RWPE2 (cell line): ENCODE measurements at regions not wholly inside any gene's neighbourhood (a gene's known extent, or its start where the extent isn't known, plus 50 kb on each side); places are given as distances from the start of the nearest gene placed in this dataset.

Experiments
- ATAC-seq: fragments of 200-7000 bp; cut with Tn5 transposase; 3 replicates; pipeline ENCODE4 v1.9.1; 2021; ENCODE audit warnings: low read depth
- DNase-seq: peaks from one replicate; pipeline ENCODE4 v3.0.0-alpha.2; 2020; ENCODE audit warnings: low spot score
- H3K27ac ChIP-seq: fragments of 450-650 bp; 2 replicates; pipeline ENCODE4 v1.5.1; 2017; ENCODE audit warnings: mild to moderate bottlenecking; ENCODE audit not compliant: poor library complexity, severe bottlenecking
- H3K27me3 ChIP-seq: fragments of 250-450 bp; sonication (Bioruptor Pico); 2 replicates; pipeline ENCODE4 v1.5.1; 2021; ENCODE audit warnings: mild to moderate bottlenecking, moderate library complexity; ENCODE audit not compliant: insufficient read depth, poor library complexity, severe bottlenecking
- H3K36me3 ChIP-seq: fragments of 250-450 bp; sonication (Bioruptor Pico); 2 replicates; pipeline ENCODE4 v1.5.1; 2020; ENCODE audit warnings: low read depth, mild to moderate bottlenecking, moderate library complexity
- H3K4me1 ChIP-seq: fragments of 250-450 bp; sonication (Bioruptor Pico); 2 replicates; pipeline ENCODE4 v1.5.1; 2021; ENCODE audit warnings: mild to moderate bottlenecking, moderate library complexity; ENCODE audit not compliant: insufficient read depth, poor library complexity, severe bottlenecking
- H3K4me3 ChIP-seq: fragments of 250-450 bp; sonication (Bioruptor Pico); 2 replicates; pipeline ENCODE4 v1.5.1; 2021; ENCODE audit warnings: mild to moderate bottlenecking, moderate library complexity; ENCODE audit not compliant: severe bottlenecking
- H3K9me3 ChIP-seq: fragments of 250-450 bp; sonication (Bioruptor Pico); 2 replicates; pipeline ENCODE4 v1.5.1; 2021; ENCODE audit warnings: mild to moderate bottlenecking, moderate library complexity; ENCODE audit not compliant: severe bottlenecking
- TF ChIP-seq, protein P1 (sequence below): fragments of 450-650 bp; IDR thresholded peaks from one replicate; pipeline ENCODE4 v1.5.1; 2017; ENCODE audit warnings: mild to moderate bottlenecking, moderate library complexity; ENCODE audit not compliant: poor library complexity, severe bottlenecking

DNA sequence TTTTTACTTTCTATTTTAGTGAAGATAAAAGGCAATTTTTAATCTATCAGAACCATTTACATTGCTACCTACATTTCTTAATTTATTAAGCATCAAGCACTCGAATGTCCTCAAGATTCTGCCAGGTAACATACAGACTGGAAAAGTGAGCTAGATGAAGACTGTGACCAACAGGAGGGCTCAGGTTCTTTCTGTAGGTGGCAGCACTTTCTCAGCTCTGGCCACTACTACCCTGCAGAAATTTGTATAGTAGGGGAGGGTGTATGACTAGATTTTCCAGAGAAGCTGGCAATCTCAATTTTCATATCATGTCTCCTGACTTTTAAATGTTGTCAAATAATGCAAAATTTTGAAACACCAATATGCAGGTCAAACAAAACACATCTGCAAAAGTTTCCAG is 165.0 kb upstream of the SUCLG2 start:
- no peak for ATAC-seq
- Histone ChIP-seq H3K4me1 (no peaks in the 10 kb centered on the region), H3K36me3 (no peaks in the 10 kb centered on the region), H3K27ac (no peak overlapping the region), H3K4me3 (no peak overlapping the region), H3K27me3 (no peaks in the 10 kb centered on the region), H3K9me3 (no peaks in the 10 kb centered on the region)
- no peak for DNase-seq
- TF ChIP-seq, protein P1, sequence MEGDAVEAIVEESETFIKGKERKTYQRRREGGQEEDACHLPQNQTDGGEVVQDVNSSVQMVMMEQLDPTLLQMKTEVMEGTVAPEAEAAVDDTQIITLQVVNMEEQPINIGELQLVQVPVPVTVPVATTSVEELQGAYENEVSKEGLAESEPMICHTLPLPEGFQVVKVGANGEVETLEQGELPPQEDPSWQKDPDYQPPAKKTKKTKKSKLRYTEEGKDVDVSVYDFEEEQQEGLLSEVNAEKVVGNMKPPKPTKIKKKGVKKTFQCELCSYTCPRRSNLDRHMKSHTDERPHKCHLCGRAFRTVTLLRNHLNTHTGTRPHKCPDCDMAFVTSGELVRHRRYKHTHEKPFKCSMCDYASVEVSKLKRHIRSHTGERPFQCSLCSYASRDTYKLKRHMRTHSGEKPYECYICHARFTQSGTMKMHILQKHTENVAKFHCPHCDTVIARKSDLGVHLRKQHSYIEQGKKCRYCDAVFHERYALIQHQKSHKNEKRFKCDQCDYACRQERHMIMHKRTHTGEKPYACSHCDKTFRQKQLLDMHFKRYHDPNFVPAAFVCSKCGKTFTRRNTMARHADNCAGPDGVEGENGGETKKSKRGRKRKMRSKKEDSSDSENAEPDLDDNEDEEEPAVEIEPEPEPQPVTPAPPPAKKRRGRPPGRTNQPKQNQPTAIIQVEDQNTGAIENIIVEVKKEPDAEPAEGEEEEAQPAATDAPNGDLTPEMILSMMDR, result peak; percentile 14

DNA sequence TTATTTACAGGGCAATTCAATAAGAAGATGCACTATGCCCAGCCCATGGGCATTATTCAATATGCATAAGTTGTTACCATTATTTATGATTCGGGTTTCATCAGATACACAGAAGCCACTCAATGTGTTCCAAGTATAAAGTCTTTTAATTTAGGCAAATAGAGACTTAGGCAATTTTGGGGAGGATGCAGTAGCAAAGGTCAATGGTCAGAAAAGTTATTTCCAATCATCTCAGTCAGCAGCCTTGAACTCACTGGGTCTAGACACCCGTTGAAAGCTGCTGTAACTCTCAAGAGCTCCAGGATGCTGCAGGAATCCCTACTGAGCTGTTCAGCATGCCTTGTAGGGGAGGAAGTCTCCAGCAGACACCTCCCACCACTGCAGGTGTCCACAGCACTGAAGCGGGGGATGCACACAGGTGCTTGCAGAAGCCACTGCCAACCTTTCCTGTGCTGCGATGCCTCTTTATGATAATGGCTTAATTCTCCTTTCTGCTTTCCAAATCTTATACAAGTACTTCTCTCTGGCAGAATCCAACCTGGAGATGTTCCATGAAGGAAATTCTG is 155.0 kb upstream of the SUCLG2 start:
- Histone ChIP-seq H3K27ac (no peak overlapping the region), H3K27me3 (peaks cover 6% of the 10 kb centered on the region), H3K4me3 (no peak overlapping the region), H3K4me1 (no peaks in the 10 kb centered on the region), H3K9me3 (no peaks in the 10 kb centered on the region), H3K36me3 (no peaks in the 10 kb centered on the region)
- DNase-seq (no peak), ATAC-seq (no peak)
- TF ChIP-seq, protein P1, result no peak

DNA sequence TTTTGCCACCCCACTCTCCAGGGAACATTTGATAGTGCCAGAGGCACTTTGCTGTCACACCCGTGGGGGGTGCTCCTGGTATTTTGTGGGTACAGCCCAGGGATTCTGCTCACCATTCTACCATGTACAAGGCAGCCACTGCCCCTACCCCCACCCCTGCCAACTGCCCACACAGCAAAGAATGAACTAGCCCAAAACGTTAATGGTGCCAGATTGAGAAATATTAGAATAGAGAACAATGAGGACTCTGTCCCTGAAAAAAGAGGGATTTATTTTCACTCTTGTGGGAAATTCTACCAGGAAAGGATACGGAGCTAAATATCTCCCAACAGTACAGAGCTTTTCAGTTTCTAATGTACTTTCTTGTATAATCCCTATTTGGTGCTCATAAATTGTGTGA is 154.5 kb upstream of the SUCLG2 start:
- H3K4me3 ChIP-seq, result no peak overlapping the region
- no peaks in the 10 kb centered on the region for H3K4me1 ChIP-seq
- DNase-seq, result no peak

DNA sequence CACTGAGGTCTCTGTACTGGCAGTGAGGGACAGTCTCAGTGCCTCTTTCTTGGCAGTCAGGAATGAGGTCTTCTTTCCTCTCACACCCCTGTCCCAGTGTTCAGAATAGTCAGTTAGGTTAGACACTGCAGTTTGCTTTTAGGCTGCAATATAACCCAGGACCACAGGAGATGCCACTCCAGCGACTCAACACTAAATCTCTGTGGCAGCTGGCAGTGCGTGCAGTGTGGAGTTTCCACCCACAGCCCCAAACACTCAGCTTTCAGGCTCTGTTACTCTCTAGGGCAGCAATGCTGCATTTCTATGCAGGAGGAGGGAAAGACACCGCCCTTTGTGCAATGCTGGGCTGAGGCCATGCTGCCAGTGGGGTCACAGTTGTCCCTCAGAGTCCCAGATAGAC is 150.2 kb upstream of the SUCLG2 start:
- Histone ChIP-seq H3K27ac (no peak overlapping the region), H3K4me1 (no peaks in the 10 kb centered on the region), H3K36me3 (no peaks in the 10 kb centered on the region), H3K27me3 (peaks cover 6% of the 10 kb centered on the region), H3K9me3 (no peaks in the 10 kb centered on the region), H3K4me3 (no peak overlapping the region)
- DNase-seq (no peak), ATAC-seq (no peak)
- TF ChIP-seq, protein P1, result no peak

More for the DNA sequence above, 154.5 kb upstream of the SUCLG2 start:
- Histone ChIP-seq H3K27ac (no peak overlapping the region), H3K36me3 (no peaks in the 10 kb centered on the region), H3K9me3 (no peaks in the 10 kb centered on the region), H3K27me3 (peaks cover 6% of the 10 kb centered on the region)
- TF ChIP-seq, protein P1, result no peak
- ATAC-seq, result no peak

DNA sequence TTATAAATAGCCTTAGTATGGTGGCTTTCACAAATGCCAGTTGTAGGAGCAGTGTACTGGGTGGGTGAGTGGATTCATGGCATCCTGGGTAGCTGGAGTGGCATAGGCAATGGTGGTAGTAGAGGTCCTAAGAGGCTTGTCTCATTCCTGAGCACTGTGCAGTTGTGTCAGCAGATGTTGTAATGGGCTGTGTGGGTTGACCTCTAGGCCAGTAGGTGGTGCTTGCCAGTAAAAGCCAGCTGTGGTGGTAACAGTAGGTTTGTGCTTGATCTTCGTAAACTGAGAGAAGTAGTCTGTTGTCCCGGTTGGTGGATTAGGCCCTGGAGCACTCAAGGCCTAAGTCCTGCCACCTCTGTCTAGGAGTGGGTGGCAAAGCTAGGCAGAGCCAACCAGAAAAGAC is 149.7 kb upstream of the SUCLG2 start:
- Histone ChIP-seq H3K27ac (no peak overlapping the region), H3K9me3 (no peaks in the 10 kb centered on the region), H3K4me3 (no peak overlapping the region), H3K4me1 (no peaks in the 10 kb centered on the region), H3K27me3 (peaks cover 6% of the 10 kb centered on the region), H3K36me3 (no peaks in the 10 kb centered on the region)
- DNase-seq (no peak), ATAC-seq (no peak)
- TF ChIP-seq, protein P1, result no peak
